GM12874 (cell line): ENCODE measurements at regions not wholly inside any gene's neighbourhood (a gene's known extent, or its start where the extent isn't known, plus 50 kb on each side); places are given as distances from the start of the nearest gene placed in this dataset.
A peak's percentile ranks its signal among the peaks of the same experiment; 100 is the strongest.

Experiments used
- CTCF ChIP-seq: IDR thresholded peaks from 2 replicates; pipeline ENCODE4 v1.5.1; 2011; ENCODE audit warnings: low read depth, mild to moderate bottlenecking, control low read depth, low read length, moderate library complexity; ENCODE audit not compliant: insufficient read depth

- no peak for TF ChIP-seq CTCF
Measured at GRCh38 chr2:163210430-163210918, 371.9 kb upstream of the KCNH7 start.

- no peak for TF ChIP-seq CTCF
Measured at GRCh38 chr2:163207693-163208370, 369.3 kb upstream of the KCNH7 start.

GRCh38 chr2:163205589-163206254, 367.2 kb upstream of the KCNH7 start:
- no peak for TF ChIP-seq CTCF

- no peak for TF ChIP-seq CTCF
Measured at GRCh38 chr2:163200741-163201140, 362.2 kb upstream of the KCNH7 start.

GRCh38 chr2:163198972-163199371, 360.4 kb upstream of the KCNH7 start:
- no peak for TF ChIP-seq CTCF

GRCh38 chr2:163198007-163198406, 359.4 kb upstream of the KCNH7 start:
- TF ChIP-seq CTCF, result no peak

- peak; percentile 39; the same call in 1 of the 2 replicates for TF ChIP-seq CTCF
Measured at GRCh38 chr2:163191372-163191771, 352.8 kb upstream of the KCNH7 start.
